DND-41 (cell line): ENCODE measurements at regions not wholly inside any gene's neighbourhood (a gene's known extent, or its start where the extent isn't known, plus 50 kb on each side); places are given as distances from the start of the nearest gene placed in this dataset.

Experiments used
- ATAC-seq: fragments of 200-7000 bp; cut with Tn5 transposase; 3 replicates; pipeline ENCODE4 v1.9.1; 2021; ENCODE audit warnings: low read depth; ENCODE audit not compliant: insufficient read depth
- DNase-seq: peaks from one replicate; pipeline ENCODE4 v3.0.0-alpha.2; 2020
- H2AFZ ChIP-seq: 2 replicates; pipeline ENCODE4 v1.6.0; 2012; ENCODE audit warnings: low read depth, low read length
- H3K27ac ChIP-seq: 2 replicates; pipeline ENCODE4 v1.5.1; 2012; ENCODE audit warnings: low read length, inconsistent platforms
- H3K27me3 ChIP-seq: fragments of 200-600 bp; sonication (generic); 2 replicates; pipeline ENCODE4 v1.6.0; 2012; ENCODE audit warnings: low read length, mild to moderate bottlenecking, inconsistent platforms; ENCODE audit not compliant: insufficient read depth, poor library complexity
- H3K36me3 ChIP-seq: 2 replicates; pipeline ENCODE4 v1.5.1; 2012; ENCODE audit warnings: low read length, inconsistent platforms; ENCODE audit not compliant: insufficient read depth
- H3K4me1 ChIP-seq: 2 replicates; pipeline ENCODE4 v1.5.1; 2012; ENCODE audit warnings: mild to moderate bottlenecking, low read length; ENCODE audit not compliant: insufficient read depth
- H3K4me2 ChIP-seq: 2 replicates; pipeline ENCODE4 v1.6.0; 2012; ENCODE audit warnings: mild to moderate bottlenecking, moderate library complexity, low read length, inconsistent platforms; ENCODE audit not compliant: insufficient read depth
- H3K4me3 ChIP-seq, 2 experiments: fragments of 200-600 bp in 1 of 2; shearing (Covaris generic) in 1 of 2; 2 replicates each; pipeline ENCODE4 v1.5.1; 2012 to 2016; ENCODE audit warnings: inconsistent platforms in 2 of 2, low read length in 2 of 2, mild to moderate bottlenecking in 2 of 2, low read depth in 1 of 2, moderate library complexity in 1 of 2
- H3K79me2 ChIP-seq: 2 replicates; pipeline ENCODE4 v1.6.0; 2012; ENCODE audit warnings: low read length, inconsistent platforms; ENCODE audit not compliant: insufficient read depth
- H3K9ac ChIP-seq: 2 replicates; pipeline ENCODE4 v1.6.0; 2012; ENCODE audit warnings: low read depth, mild to moderate bottlenecking, inconsistent platforms, low read length, moderate library complexity
- H3K9me3 ChIP-seq: 2 replicates; pipeline ENCODE4 v1.5.1; 2012; ENCODE audit warnings: low read length, moderate library complexity, mild to moderate bottlenecking, inconsistent platforms; ENCODE audit not compliant: insufficient read depth, severe bottlenecking
- H4K20me1 ChIP-seq: 2 replicates; pipeline ENCODE4 v1.6.0; 2012; ENCODE audit warnings: low read length; ENCODE audit not compliant: insufficient read depth
- EZH2 ChIP-seq: IDR thresholded peaks from 3 replicates; pipeline ENCODE4 v1.6.1; 2012; ENCODE audit warnings: borderline replicate concordance, low read depth, mild to moderate bottlenecking, moderate library complexity, low read length, inconsistent platforms; ENCODE audit not compliant: severe bottlenecking
- TF ChIP-seq, protein P1 (sequence below): IDR thresholded peaks from 2 replicates; pipeline ENCODE4 v1.5.1; 2012; ENCODE audit warnings: borderline replicate concordance, low read length, moderate library complexity, mild to moderate bottlenecking; ENCODE audit not compliant: poor library complexity, severe bottlenecking; ENCODE audit errors: extremely low read depth

DNA sequence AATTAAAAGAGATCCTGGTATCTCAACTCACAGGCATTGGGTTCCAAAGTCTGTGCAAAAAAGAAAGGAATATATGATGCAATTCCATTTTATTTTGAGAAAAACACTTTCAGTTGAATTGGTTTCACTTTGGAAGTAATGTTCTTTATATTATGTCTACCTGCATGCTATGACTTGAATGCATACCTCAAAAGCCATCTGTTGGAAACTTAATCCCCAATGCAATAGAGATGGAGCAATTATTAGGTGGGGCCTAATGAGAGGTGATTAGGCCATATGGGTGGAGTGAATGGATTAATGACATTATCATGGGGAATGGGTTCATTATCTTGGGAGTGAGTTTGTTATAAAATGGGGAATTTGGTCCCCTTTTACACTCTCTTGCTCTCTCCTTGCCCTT is 293.3 kb downstream of the CSNK1G3 start:
- Histone ChIP-seq H3K4me2 (no peak overlapping the region), H2AFZ (no peak overlapping the region), H4K20me1 (no peaks in the 10 kb centered on the region), H3K27ac (no peak overlapping the region), H3K79me2 (no peaks in the 10 kb centered on the region), H3K9me3 (no peaks in the 10 kb centered on the region), H3K9ac (no peak overlapping the region), H3K4me3 (no peak overlapping the region), H3K36me3 (no peaks in the 10 kb centered on the region), H3K27me3 (no peaks in the 10 kb centered on the region), H3K4me1 (no peaks in the 10 kb centered on the region)
- DNase-seq: no peak
- no peak for ATAC-seq
- TF ChIP-seq, protein P1, sequence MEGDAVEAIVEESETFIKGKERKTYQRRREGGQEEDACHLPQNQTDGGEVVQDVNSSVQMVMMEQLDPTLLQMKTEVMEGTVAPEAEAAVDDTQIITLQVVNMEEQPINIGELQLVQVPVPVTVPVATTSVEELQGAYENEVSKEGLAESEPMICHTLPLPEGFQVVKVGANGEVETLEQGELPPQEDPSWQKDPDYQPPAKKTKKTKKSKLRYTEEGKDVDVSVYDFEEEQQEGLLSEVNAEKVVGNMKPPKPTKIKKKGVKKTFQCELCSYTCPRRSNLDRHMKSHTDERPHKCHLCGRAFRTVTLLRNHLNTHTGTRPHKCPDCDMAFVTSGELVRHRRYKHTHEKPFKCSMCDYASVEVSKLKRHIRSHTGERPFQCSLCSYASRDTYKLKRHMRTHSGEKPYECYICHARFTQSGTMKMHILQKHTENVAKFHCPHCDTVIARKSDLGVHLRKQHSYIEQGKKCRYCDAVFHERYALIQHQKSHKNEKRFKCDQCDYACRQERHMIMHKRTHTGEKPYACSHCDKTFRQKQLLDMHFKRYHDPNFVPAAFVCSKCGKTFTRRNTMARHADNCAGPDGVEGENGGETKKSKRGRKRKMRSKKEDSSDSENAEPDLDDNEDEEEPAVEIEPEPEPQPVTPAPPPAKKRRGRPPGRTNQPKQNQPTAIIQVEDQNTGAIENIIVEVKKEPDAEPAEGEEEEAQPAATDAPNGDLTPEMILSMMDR: no peak
- no peak for TF ChIP-seq EZH2

DNA sequence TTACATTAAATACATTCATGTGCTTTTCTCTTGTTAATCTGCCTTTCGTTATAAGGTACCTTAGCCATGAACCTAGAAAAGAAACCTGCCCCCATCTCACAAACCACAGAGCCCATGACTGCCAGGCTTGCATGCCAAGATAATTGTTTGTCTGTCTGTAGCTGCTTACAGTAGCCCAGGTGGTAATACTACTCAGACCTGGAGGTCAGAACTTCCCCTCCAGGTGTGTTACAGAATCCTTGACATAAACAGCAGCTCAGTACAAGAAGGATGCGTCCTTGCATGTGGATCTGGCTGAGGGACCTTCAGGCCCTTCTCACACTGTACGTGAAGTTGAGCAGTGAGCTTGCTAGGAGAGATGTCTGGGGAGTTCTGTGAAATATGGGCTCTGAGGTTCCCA is 291.4 kb downstream of the CSNK1G3 start:
- H3K36me3 ChIP-seq: no peaks in the 10 kb centered on the region
- no peaks in the 10 kb centered on the region for H3K9me3 ChIP-seq
- ATAC-seq: no peak
- H3K27me3 ChIP-seq: no peaks in the 10 kb centered on the region
- DNase-seq: no peak
- no peak overlapping the region for H2AFZ ChIP-seq
- TF ChIP-seq, protein P1: no peak
- TF ChIP-seq EZH2: no peak
- H3K4me3 ChIP-seq: no peak overlapping the region
- H4K20me1 ChIP-seq: no peaks in the 10 kb centered on the region
- H3K79me2 ChIP-seq: no peaks in the 10 kb centered on the region
- H3K9ac ChIP-seq: no peak overlapping the region
- H3K4me2 ChIP-seq: no peak overlapping the region
- H3K27ac ChIP-seq: no peak overlapping the region
- H3K4me1 ChIP-seq: no peaks in the 10 kb centered on the region

DNA sequence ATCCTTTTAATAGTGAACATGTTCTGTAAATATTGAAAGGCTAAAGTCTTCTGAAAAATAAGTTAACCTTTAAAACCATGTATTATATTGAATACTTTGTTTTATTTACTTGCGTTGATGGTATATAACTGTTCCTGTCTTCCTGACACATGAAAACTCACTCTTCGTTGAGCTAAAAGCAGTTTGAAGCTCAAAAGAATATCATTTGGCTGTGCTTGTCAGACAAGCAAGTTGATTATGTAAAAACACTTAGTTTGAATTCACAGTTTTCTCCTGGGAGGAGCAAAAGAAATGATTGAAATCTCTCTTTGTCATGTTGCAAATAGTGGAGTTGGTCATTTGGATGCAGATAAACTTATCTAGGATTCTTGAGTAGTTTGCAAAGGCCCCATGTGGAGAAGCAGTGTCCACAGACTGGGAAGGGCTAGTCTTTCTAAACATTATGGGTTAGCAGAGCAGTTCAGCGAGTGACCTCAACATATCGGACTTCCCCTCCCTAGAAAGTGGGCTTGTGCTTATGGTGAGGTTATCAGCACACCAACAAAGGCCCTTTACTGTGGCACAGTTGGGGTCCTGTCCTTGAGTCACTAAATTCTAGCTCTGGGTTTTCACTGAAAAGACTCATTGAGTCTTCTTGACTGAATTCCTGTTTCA is 290.4 kb downstream of the CSNK1G3 start:
- no peaks in the 10 kb centered on the region for H3K79me2 ChIP-seq
- H3K36me3 ChIP-seq: no peaks in the 10 kb centered on the region
- H3K4me3 ChIP-seq: no peak overlapping the region
- ATAC-seq (no peak), DNase-seq (no peak)
- H4K20me1 ChIP-seq: no peaks in the 10 kb centered on the region
- no peak overlapping the region for H3K9ac ChIP-seq
- TF ChIP-seq EZH2: no peak
- TF ChIP-seq, protein P1: no peak
- H3K4me1 ChIP-seq: no peaks in the 10 kb centered on the region
- no peak overlapping the region for H2AFZ ChIP-seq
- no peak overlapping the region for H3K4me2 ChIP-seq
- H3K9me3 ChIP-seq: no peaks in the 10 kb centered on the region
- H3K27ac ChIP-seq: no peak overlapping the region
- no peaks in the 10 kb centered on the region for H3K27me3 ChIP-seq
